C4-2B (cell line): ENCODE measurements at regions not wholly inside any gene's neighbourhood (a gene's known extent, or its start where the extent isn't known, plus 50 kb on each side); places are given as distances from the start of the nearest gene placed in this dataset.

Experiments used
- ZFX ChIP-seq: fragments of 450-650 bp; IDR thresholded peaks from 2 replicates; pipeline ENCODE4 v1.6.1; 2017
- TF ChIP-seq, protein P1 (sequence below): fragments of 450-650 bp; conservative IDR thresholded peaks from 2 replicates; pipeline ENCODE4 v1.5.1; 2017; ENCODE audit warnings: mild to moderate bottlenecking

DNA sequence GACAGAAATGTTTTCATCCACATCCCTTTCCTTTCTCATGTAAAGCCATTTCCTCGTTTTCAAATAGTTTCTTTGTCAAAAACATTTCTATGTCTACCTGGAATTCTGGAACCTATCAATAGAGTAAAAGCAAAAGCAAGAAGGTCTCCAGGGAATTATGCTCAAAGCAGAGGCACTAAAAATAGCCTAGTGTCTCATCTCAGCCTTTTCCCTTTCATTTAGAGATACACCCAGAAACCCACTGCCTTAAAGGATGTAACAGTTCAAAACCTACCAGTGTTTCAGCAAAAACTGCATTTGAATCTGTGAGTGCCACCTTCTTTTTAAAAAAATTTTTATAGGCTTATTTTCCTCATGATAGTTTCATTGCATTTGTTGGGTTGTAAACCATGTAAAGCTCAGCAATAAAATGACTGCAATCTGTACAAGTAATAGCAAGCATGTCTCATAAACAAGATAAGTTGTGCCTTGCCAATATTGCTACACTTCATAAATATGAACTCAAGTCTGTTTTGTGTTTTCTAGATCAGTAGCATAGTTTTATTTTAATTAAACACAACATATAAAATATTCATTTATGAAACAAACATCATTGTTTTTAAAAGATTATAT is 927.3 kb upstream of the ACVR2A start:
- TF ChIP-seq, protein P1, sequence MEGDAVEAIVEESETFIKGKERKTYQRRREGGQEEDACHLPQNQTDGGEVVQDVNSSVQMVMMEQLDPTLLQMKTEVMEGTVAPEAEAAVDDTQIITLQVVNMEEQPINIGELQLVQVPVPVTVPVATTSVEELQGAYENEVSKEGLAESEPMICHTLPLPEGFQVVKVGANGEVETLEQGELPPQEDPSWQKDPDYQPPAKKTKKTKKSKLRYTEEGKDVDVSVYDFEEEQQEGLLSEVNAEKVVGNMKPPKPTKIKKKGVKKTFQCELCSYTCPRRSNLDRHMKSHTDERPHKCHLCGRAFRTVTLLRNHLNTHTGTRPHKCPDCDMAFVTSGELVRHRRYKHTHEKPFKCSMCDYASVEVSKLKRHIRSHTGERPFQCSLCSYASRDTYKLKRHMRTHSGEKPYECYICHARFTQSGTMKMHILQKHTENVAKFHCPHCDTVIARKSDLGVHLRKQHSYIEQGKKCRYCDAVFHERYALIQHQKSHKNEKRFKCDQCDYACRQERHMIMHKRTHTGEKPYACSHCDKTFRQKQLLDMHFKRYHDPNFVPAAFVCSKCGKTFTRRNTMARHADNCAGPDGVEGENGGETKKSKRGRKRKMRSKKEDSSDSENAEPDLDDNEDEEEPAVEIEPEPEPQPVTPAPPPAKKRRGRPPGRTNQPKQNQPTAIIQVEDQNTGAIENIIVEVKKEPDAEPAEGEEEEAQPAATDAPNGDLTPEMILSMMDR: no peak
- TF ChIP-seq ZFX: no peak
